GM06990 (cell line): ENCODE measurements at regions not wholly inside any gene's neighbourhood (a gene's known extent, or its start where the extent isn't known, plus 50 kb on each side); places are given as distances from the start of the nearest gene placed in this dataset.

ENCODE experiments used
- DNase-seq: peaks from one replicate; pipeline ENCODE4 v3.0.0-alpha.2; 2011; ENCODE audit not compliant: insufficient read length; ENCODE audit errors: extremely low read depth
- H3K27me3 ChIP-seq: replicated peaks from 2 replicates; pipeline ENCODE4 v1.6.0; 2011; ENCODE audit warnings: low read length; ENCODE audit not compliant: control insufficient read depth, insufficient read depth
- H3K36me3 ChIP-seq: 2 replicates; pipeline ENCODE4 v1.5.1; 2011; ENCODE audit warnings: low read length; ENCODE audit not compliant: control insufficient read depth, insufficient read depth
- H3K4me3 ChIP-seq: replicated peaks from 2 replicates; pipeline ENCODE4 v1.5.1; 2011; ENCODE audit warnings: low read depth, mild to moderate bottlenecking, control low read depth, low read length
- TF ChIP-seq, protein P1 (sequence below): IDR thresholded peaks from 2 replicates; pipeline ENCODE4 v1.5.1; 2011; ENCODE audit warnings: low read length, control low read depth, mild to moderate bottlenecking, inconsistent platforms; ENCODE audit not compliant: insufficient read depth, poor library complexity, severe bottlenecking

DNA sequence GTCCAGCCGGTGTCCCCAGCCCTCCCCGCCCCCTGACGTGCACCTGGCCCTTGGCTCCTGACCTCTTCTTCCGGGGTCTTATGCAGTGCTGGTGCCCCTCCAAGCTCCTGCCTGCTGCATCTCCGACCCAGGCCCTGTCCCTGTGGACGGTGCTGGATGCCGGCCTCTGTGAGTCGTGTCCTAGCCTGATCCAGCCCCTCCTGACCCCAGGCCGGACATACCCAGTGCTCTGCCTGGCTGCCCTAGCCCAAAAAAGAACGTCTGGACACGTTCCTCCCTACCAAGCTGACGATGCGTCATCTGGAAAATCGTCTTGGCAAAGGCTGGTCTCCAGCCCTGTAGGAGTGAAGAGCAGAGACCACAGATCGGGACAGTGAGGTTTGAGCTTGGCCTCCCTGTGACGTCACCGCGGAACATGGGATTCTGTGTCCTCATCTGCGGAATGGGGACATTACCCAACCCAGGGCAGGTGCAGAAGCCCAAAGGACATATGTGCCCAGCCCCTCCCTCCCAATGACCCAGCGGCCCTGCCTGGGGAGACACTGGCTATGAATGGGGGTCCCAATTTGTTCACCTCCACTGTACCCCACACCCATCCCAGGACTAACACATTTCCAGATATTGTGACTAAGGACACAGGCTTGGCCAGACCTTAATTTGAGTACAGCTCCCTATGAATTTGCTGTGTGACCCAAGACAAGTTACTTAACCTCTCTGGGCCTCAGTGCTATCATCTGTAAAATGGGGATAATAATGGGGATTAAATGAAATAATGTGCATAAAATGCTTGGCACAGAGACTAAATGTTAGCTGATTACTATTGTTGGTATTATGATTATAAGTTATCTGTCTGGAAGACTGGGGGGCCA lies 51.0 kb upstream of the BCL11B start:
- TF ChIP-seq, protein P1, sequence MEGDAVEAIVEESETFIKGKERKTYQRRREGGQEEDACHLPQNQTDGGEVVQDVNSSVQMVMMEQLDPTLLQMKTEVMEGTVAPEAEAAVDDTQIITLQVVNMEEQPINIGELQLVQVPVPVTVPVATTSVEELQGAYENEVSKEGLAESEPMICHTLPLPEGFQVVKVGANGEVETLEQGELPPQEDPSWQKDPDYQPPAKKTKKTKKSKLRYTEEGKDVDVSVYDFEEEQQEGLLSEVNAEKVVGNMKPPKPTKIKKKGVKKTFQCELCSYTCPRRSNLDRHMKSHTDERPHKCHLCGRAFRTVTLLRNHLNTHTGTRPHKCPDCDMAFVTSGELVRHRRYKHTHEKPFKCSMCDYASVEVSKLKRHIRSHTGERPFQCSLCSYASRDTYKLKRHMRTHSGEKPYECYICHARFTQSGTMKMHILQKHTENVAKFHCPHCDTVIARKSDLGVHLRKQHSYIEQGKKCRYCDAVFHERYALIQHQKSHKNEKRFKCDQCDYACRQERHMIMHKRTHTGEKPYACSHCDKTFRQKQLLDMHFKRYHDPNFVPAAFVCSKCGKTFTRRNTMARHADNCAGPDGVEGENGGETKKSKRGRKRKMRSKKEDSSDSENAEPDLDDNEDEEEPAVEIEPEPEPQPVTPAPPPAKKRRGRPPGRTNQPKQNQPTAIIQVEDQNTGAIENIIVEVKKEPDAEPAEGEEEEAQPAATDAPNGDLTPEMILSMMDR, result no peak
- Histone ChIP-seq H3K27me3 (no peaks in the 10 kb centered on the region), H3K36me3 (no peaks in the 10 kb centered on the region), H3K4me3 (no peak overlapping the region)
- DNase-seq, result no peak

GRCh38 chr14:99321955-99322730 lies 50.1 kb upstream of the BCL11B start:
- Histone ChIP-seq H3K4me3 (no peak overlapping the region), H3K36me3 (no peaks in the 10 kb centered on the region)

More at GRCh38 chr14:99321955-99322730, 50.1 kb upstream of the BCL11B start:
- no peaks in the 10 kb centered on the region for H3K27me3 ChIP-seq
- TF ChIP-seq, protein P1, result no peak
- no peak for DNase-seq
